IMR-90 (cell line): ENCODE measurements at regions not wholly inside any gene's neighbourhood (a gene's known extent, or its start where the extent isn't known, plus 50 kb on each side); places are given as distances from the start of the nearest gene placed in this dataset.

Experiments
- ATAC-seq: fragments of 200-7000 bp; cut with Tn5 transposase; 2 replicates; pipeline ENCODE4 v1.9.1; 2020; ENCODE audit warnings: low read depth, mild to moderate bottlenecking, moderate library complexity
- BruUV-seq: library from RNA; stranded (reverse); fragments of 400-500 nt; replicated peaks from 2 replicates; lab custom pipeline; 2021; lab: Mats Ljungman, UMichigan
- CTCF ChIA-PET: fragments of 300-600 bp; formaldehyde crosslinking; extraction: SDS; loops from one replicate; lab custom pipeline; 2021; ENCODE audit warnings: antibody characterized with exemption; lab: Yijun Ruan, JAX
- POLR2A ChIA-PET: fragments of 300-600 bp; sonication (Branson Sonifier 250); formaldehyde crosslinking; loops from one replicate; lab custom pipeline; 2022; ENCODE audit warnings: antibody characterized with exemption; ENCODE audit not compliant: unreplicated experiment; lab: Charles Lee
- DNase-seq: peaks from one replicate; pipeline ENCODE4 v3.0.0; 2013
- H2AFZ ChIP-seq: replicated peaks from 2 replicates; pipeline ENCODE3; 2013; ENCODE audit warnings: low read length, mild to moderate bottlenecking; ENCODE audit not compliant: poor library complexity
- H2AK5ac ChIP-seq: 2 replicates; pipeline ENCODE4 v1.6.1; 2013; ENCODE audit warnings: low read depth, low read length, inconsistent platforms
- H2AK9ac ChIP-seq: replicated peaks from 2 replicates; pipeline ENCODE3; 2013; ENCODE audit warnings: mild to moderate bottlenecking, low read depth, low read length, moderate library complexity; ENCODE audit not compliant: poor library complexity
- H2BK120ac ChIP-seq: 2 replicates; pipeline ENCODE4 v1.6.1; 2013; ENCODE audit warnings: low read depth, low read length, inconsistent platforms
- H2BK15ac ChIP-seq: 3 replicates; pipeline ENCODE4 v1.6.1; 2013; ENCODE audit warnings: low read depth, low read length, inconsistent platforms
- H2BK20ac ChIP-seq: 2 replicates; pipeline ENCODE4 v1.6.1; 2013; ENCODE audit warnings: low read depth, mild to moderate bottlenecking, inconsistent platforms, low read length, moderate library complexity
- H2BK5ac ChIP-seq: 2 replicates; pipeline ENCODE4 v1.6.1; 2013; ENCODE audit warnings: mild to moderate bottlenecking, low read depth, low read length, inconsistent platforms; ENCODE audit not compliant: poor library complexity, severe bottlenecking
- H3K14ac ChIP-seq: replicated peaks from 2 replicates; pipeline ENCODE4 v1.6.1; 2013; ENCODE audit warnings: low read depth, low read length, inconsistent platforms
- H3K18ac ChIP-seq: 2 replicates; pipeline ENCODE4 v1.6.1; 2013; ENCODE audit warnings: low read depth, low read length, control low read depth
- H3K23ac ChIP-seq: 2 replicates; pipeline ENCODE4 v1.6.1; 2013; ENCODE audit warnings: low read depth, low read length, inconsistent platforms
- H3K27ac ChIP-seq: 2 replicates; pipeline ENCODE4 v1.5.1; 2013; ENCODE audit warnings: mild to moderate bottlenecking, control low read depth, low read length; ENCODE audit not compliant: insufficient read depth
- H3K27me3 ChIP-seq: 2 replicates; pipeline ENCODE4 v1.6.1; 2013; ENCODE audit warnings: low read length; ENCODE audit not compliant: control insufficient read depth, insufficient read depth
- H3K36me3 ChIP-seq: 2 replicates; pipeline ENCODE4 v1.6.1; 2013; ENCODE audit warnings: low read length, mixed read lengths; ENCODE audit not compliant: control insufficient read depth, insufficient read depth
- H3K4ac ChIP-seq: 2 replicates; pipeline ENCODE4 v1.6.1; 2013; ENCODE audit warnings: low read depth, low read length, inconsistent platforms
- H3K4me1 ChIP-seq: 2 replicates; pipeline ENCODE4 v1.6.1; 2013; ENCODE audit warnings: low read length, mixed read lengths; ENCODE audit not compliant: control insufficient read depth, insufficient read depth
- H3K4me2 ChIP-seq: 2 replicates; pipeline ENCODE4 v1.6.1; 2013; ENCODE audit warnings: low read depth, mild to moderate bottlenecking, control low read depth, low read length, moderate library complexity
- H3K4me3 ChIP-seq: 2 replicates; pipeline ENCODE4 v1.5.1; 2013; ENCODE audit warnings: low read depth, mild to moderate bottlenecking, control low read depth, low read length, moderate library complexity; ENCODE audit not compliant: insufficient read depth
- H3K56ac ChIP-seq: 2 replicates; pipeline ENCODE4 v1.6.1; 2013; ENCODE audit warnings: low read length, inconsistent platforms; ENCODE audit not compliant: insufficient read depth; ENCODE audit errors: extremely low read depth
- H3K79me1 ChIP-seq, 2 experiments: 2 replicates each; pipeline ENCODE4 v1.6.1; 2013; ENCODE audit warnings: low read length in 2 of 2, inconsistent platforms in 1 of 2, low read depth in 1 of 2
- H3K9ac ChIP-seq: 2 replicates; pipeline ENCODE4 v1.6.1; 2013; ENCODE audit warnings: low read depth, low read length, control low read depth
- H3K9me1 ChIP-seq: 2 replicates; pipeline ENCODE4 v1.6.1; 2013; ENCODE audit warnings: low read length, inconsistent platforms; ENCODE audit not compliant: insufficient read depth
- H3K9me3 ChIP-seq: 2 replicates; pipeline ENCODE4 v1.6.1; 2013; ENCODE audit warnings: low read length; ENCODE audit not compliant: control insufficient read depth, insufficient read depth
- H4K20me1 ChIP-seq: 2 replicates; pipeline ENCODE4 v1.6.1; 2013; ENCODE audit warnings: low read length, inconsistent platforms; ENCODE audit not compliant: insufficient read depth
- H4K5ac ChIP-seq: 2 replicates; pipeline ENCODE4 v1.6.1; 2013; ENCODE audit warnings: mild to moderate bottlenecking, low read depth, low read length, control low read depth
- H4K8ac ChIP-seq, 2 experiments: 2 replicates each; pipeline ENCODE4 v1.6.1; 2013; ENCODE audit warnings: low read depth in 2 of 2, low read length in 2 of 2, control low read depth in 1 of 2, inconsistent platforms in 1 of 2
- H4K91ac ChIP-seq: 2 replicates; pipeline ENCODE4 v1.6.1; 2013; ENCODE audit warnings: low read depth, low read length, inconsistent platforms; ENCODE audit not compliant: insufficient read depth
- CHD1 ChIP-seq: IDR thresholded peaks from 2 replicates; pipeline ENCODE4 v1.6.1; 2012; ENCODE audit warnings: low read depth, low read length, improper control_type of control experiment
- WGBS, 2 experiments: methylation state at CpG; one replicate each; pipeline versions ENCODE4 v1.1.5 to v1.1.7; 2013; ENCODE audit warnings: missing lambda C conversion rate in 2 of 2; ENCODE audit not compliant: insufficient read length in 1 of 2; ENCODE audit errors: extremely low coverage in 2 of 2; 5-methylcytosine and 5-hydroxymethylcytosine counted together
- dilution Hi-C: fragments of 300-500 bp; cut with HindIII; formaldehyde crosslinking; loops from one replicate; pipeline ENCODE4 v1.14.3; 2018; ENCODE audit warnings: low sequenced_read_pairs; ENCODE audit not compliant: unreplicated experiment
- in situ Hi-C: fragments of 300-500 bp; cut with MboI; formaldehyde crosslinking; loops from 3 replicates; pipeline ENCODE4 v1.14.3; 2019; ENCODE audit warnings: low sequenced_read_pairs, inconsistent platforms, mixed read lengths
- intact Hi-C: fragments of 100-400 bp; cut with micrococcal nuclease; formaldehyde crosslinking; loops from 2 replicates; pipeline ENCODE4 v1.10.0; 2022

DNA sequence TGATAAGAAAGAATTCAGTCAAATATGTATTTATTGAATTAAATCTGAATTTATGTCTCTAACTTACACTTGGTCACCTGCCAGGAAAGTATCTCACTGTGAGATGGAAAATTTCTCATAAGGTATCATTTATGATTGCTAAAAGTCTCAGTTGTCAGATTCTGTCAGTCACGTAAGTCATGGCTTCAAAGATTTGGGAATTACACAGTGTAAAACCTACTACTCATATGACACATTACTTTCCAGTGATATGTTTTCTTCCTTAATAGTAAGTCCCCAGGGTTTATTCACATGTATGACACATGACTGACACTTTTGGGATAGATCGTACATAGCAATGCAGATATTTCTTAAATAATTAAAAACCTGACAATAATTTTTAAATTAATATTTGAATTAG is 792.2 kb downstream of the PLOD2 start:
- no peak overlapping the region for H2AK9ac ChIP-seq
- H4K91ac ChIP-seq = no peak overlapping the region
- H2BK15ac ChIP-seq = no peak overlapping the region
- H3K23ac ChIP-seq = no peak overlapping the region
- H3K4me1 ChIP-seq = no peaks in the 10 kb centered on the region
- H4K20me1 ChIP-seq = no peaks in the 10 kb centered on the region
- in situ Hi-C loops (no loop called here), dilution Hi-C loops (no loop called here), intact Hi-C loops (no loop called here)
- H3K79me1 ChIP-seq = no peaks in the 10 kb centered on the region
- no peak for TF ChIP-seq CHD1
- H4K5ac ChIP-seq = no peak overlapping the region
- no TSS peak for BruUV-seq
- ChIA-PET POLR2A (no interaction called here), CTCF (no interaction called here)
- ATAC-seq = no peak
- H2AFZ ChIP-seq = no peak overlapping the region
- no peaks in the 10 kb centered on the region for H3K9me3 ChIP-seq
- DNase-seq = no peak
- no peak overlapping the region for H3K4ac ChIP-seq
- H4K8ac ChIP-seq = no peak overlapping the region
- H3K14ac ChIP-seq = no peak overlapping the region
- H3K9me1 ChIP-seq = no peaks in the 10 kb centered on the region
- WGBS, 2 experiments = no CpG with 5 or more reads among the region's 2 CpGs
- no peak overlapping the region for H2BK5ac ChIP-seq
- no peak overlapping the region for H3K4me2 ChIP-seq
- H3K36me3 ChIP-seq = no peaks in the 10 kb centered on the region
- H3K56ac ChIP-seq = no peak overlapping the region
- no peak overlapping the region for H3K27ac ChIP-seq
- H3K18ac ChIP-seq = no peak overlapping the region
- no peak overlapping the region for H2BK120ac ChIP-seq
- no peak overlapping the region for H3K9ac ChIP-seq
- H3K27me3 ChIP-seq = no peaks in the 10 kb centered on the region
- no peak overlapping the region for H2BK20ac ChIP-seq
- H3K4me3 ChIP-seq = no peak overlapping the region
- no peak overlapping the region for H2AK5ac ChIP-seq
